ENCODE measurements at regions not wholly inside any gene's neighbourhood (a gene's known extent, or its start where the extent isn't known, plus 50 kb on each side); places are given as distances from the start of the nearest gene placed in this dataset.

DNA sequence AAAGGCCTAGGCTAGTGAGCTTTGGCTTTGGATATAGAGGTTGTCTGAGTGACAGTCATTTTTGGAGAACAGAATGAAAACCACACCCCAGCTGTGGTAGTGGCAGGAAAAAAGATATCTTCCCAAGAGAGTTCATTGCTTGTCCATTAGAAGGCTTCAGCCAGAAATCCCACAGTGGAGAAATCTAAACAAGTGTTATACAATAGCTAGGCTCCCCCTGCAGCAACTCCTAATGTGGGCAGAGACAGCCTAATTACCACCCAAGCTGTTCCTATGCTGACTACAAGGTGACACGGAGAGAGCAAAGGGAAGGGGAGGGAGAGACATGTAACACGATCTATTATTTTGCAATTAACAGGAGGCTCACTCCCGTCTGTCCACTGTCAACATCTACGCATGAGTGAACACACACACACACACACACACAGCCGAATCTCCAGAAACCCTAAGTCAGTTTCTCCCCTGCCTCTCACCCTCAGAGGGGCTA is 147.5 kb upstream of the TCF21 start (continued):
- TF ChIP-seq ZNF580 (tag by site-specific recombination; IDR thresholded peaks at IDR 0.05) (no peak), ZNF350 (tag by site-specific recombination; IDR thresholded peaks at IDR 0.05) (no peak), ZNF692 (tag by site-specific recombination; IDR thresholded peaks at IDR 0.05) (0 out of 2 replicates have a peak, but pooled peaks have one; percentile 37), ZSCAN16 (tag by site-specific recombination; IDR thresholded peaks at IDR 0.05) (no peak), ZIC2 (tag by site-specific recombination; IDR thresholded peaks at IDR 0.05) (peak; percentile 67), ZNF18 (tag by site-specific recombination; IDR thresholded peaks at IDR 0.05) (no peak), ZNF561 (tag by site-specific recombination; IDR thresholded peaks at IDR 0.05; ENCODE audit: borderline replicate concordance) (0 out of 2 replicates have a peak, but pooled peaks have one; percentile 33), ZNF658 (tag by site-specific recombination; IDR thresholded peaks at IDR 0.05) (no peak), ZBTB8A (tag by site-specific recombination; IDR thresholded peaks at IDR 0.05) (no peak), BCL11A (tag by site-specific recombination; IDR thresholded peaks at IDR 0.05; ENCODE audit: low read depth) (0 out of 2 replicates have a peak, but pooled peaks have one; percentile 25), FEZF1 (tag by site-specific recombination; IDR thresholded peaks at IDR 0.05) (peak; percentile 67), ZNF549 (tag by site-specific recombination; IDR thresholded peaks at IDR 0.05) (no peak), ZNF341 (tag by site-specific recombination; IDR thresholded peaks at IDR 0.05; ENCODE audit: low read depth) (peak; percentile 51), ZNF133 (tag by site-specific recombination; IDR thresholded peaks at IDR 0.05) (no peak), ZNF585B (tag by site-specific recombination; IDR thresholded peaks at IDR 0.05) (no peak), ZNF488 (tag by site-specific recombination; IDR thresholded peaks at IDR 0.05) (0 out of 2 replicates have a peak, but pooled peaks have one; percentile 30), OSR2 (tag by site-specific recombination; IDR thresholded peaks at IDR 0.05) (peak; percentile 82), ZFHX2 (tag by site-specific recombination; conservative IDR thresholded peaks at IDR 0.05) (peak; percentile 76), ZNF155 (tag by site-specific recombination; IDR thresholded peaks at IDR 0.05) (no peak), SP7 (tag by site-specific recombination; IDR thresholded peaks at IDR 0.05) (peak; percentile 96), ZNF843 (tag by site-specific recombination; IDR thresholded peaks at IDR 0.05) (0 out of 2 replicates have a peak, but pooled peaks have one; percentile 56), KLF1 (tag by site-specific recombination; IDR thresholded peaks at IDR 0.05) (0 out of 2 replicates have a peak, but pooled peaks have one; percentile 12), ZFP69B (tag by site-specific recombination; IDR thresholded peaks at IDR 0.05) (peak; percentile 41; the same call in 1 of the 2 replicates)
- TF ChIP-seq, protein P1, sequence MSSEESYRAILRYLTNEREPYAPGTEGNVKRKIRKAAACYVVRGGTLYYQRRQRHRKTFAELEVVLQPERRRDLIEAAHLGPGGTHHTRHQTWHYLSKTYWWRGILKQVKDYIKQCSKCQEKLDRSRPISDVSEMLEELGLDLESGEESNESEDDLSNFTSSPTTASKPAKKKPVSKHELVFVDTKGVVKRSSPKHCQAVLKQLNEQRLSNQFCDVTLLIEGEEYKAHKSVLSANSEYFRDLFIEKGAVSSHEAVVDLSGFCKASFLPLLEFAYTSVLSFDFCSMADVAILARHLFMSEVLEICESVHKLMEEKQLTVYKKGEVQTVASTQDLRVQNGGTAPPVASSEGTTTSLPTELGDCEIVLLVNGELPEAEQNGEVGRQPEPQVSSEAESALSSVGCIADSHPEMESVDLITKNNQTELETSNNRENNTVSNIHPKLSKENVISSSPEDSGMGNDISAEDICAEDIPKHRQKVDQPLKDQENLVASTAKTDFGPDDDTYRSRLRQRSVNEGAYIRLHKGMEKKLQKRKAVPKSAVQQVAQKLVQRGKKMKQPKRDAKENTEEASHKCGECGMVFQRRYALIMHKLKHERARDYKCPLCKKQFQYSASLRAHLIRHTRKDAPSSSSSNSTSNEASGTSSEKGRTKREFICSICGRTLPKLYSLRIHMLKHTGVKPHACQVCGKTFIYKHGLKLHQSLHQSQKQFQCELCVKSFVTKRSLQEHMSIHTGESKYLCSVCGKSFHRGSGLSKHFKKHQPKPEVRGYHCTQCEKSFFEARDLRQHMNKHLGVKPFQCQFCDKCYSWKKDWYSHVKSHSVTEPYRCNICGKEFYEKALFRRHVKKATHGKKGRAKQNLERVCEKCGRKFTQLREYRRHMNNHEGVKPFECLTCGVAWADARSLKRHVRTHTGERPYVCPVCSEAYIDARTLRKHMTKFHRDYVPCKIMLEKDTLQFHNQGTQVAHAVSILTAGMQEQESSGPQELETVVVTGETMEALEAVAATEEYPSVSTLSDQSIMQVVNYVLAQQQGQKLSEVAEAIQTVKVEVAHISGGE (tag by site-specific recombination; conservative IDR thresholded peaks at IDR 0.05; ENCODE audit: low read depth) = peak; percentile 29; the same call in 1 of the 2 replicates
- TF ChIP-seq, protein P2, sequence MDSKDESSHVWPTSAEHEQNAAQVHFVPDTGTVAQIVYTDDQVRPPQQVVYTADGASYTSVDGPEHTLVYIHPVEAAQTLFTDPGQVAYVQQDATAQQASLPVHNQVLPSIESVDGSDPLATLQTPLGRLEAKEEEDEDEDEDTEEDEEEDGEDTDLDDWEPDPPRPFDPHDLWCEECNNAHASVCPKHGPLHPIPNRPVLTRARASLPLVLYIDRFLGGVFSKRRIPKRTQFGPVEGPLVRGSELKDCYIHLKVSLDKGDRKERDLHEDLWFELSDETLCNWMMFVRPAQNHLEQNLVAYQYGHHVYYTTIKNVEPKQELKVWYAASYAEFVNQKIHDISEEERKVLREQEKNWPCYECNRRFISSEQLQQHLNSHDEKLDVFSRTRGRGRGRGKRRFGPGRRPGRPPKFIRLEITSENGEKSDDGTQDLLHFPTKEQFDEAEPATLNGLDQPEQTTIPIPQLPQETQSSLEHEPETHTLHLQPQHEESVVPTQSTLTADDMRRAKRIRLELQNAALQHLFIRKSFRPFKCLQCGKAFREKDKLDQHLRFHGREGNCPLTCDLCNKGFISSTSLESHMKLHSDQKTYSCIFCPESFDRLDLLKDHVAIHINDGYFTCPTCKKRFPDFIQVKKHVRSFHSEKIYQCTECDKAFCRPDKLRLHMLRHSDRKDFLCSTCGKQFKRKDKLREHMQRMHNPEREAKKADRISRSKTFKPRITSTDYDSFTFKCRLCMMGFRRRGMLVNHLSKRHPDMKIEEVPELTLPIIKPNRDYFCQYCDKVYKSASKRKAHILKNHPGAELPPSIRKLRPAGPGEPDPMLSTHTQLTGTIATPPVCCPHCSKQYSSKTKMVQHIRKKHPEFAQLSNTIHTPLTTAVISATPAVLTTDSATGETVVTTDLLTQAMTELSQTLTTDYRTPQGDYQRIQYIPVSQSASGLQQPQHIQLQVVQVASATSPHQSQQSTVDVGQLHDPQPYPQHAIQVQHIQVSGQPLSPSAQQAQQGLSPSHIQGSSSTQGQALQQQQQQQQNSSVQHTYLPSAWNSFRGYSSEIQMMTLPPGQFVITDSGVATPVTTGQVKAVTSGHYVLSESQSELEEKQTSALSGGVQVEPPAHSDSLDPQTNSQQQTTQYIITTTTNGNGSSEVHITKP (tag by site-specific recombination; IDR thresholded peaks at IDR 0.05) = peak; percentile 79
- TF ChIP-seq, protein P3, sequence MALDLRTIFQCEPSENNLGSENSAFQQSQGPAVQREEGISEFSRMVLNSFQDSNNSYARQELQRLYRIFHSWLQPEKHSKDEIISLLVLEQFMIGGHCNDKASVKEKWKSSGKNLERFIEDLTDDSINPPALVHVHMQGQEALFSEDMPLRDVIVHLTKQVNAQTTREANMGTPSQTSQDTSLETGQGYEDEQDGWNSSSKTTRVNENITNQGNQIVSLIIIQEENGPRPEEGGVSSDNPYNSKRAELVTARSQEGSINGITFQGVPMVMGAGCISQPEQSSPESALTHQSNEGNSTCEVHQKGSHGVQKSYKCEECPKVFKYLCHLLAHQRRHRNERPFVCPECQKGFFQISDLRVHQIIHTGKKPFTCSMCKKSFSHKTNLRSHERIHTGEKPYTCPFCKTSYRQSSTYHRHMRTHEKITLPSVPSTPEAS (tag by site-specific recombination; IDR thresholded peaks at IDR 0.05) = peak; percentile 80
- TF ChIP-seq, protein P4, sequence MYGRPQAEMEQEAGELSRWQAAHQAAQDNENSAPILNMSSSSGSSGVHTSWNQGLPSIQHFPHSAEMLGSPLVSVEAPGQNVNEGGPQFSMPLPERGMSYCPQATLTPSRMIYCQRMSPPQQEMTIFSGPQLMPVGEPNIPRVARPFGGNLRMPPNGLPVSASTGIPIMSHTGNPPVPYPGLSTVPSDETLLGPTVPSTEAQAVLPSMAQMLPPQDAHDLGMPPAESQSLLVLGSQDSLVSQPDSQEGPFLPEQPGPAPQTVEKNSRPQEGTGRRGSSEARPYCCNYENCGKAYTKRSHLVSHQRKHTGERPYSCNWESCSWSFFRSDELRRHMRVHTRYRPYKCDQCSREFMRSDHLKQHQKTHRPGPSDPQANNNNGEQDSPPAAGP (tag by site-specific recombination; IDR thresholded peaks at IDR 0.05) = peak; percentile 80; the same call in 1 of the 2 replicates

Data from HEK293 (cell line).